ENCODE measurements at regions not wholly inside any gene's neighbourhood (a gene's known extent, or its start where the extent isn't known, plus 50 kb on each side); places are given as distances from the start of the nearest gene placed in this dataset.
A peak's percentile ranks its signal among the peaks of the same experiment; 100 is the strongest.

DNA sequence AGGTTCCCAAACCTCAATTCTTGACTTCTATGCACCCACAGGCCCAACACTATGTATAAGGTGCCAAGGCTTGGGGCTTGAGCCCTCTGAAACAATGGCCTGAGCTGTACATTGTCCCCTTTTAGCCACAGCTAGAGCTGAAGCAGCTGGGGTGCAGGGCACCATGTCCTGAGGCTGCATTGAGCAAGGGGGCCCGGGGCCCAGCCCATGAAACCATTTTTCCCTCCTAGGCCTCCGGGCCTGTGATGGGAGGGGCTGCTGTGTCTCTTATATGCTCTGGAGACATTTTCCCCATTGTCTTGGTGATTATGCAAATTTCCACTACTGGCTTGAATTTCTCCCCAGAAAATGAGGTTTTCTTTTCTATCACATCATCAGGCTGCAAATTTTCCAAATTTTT lies 155.5 kb downstream of the FASLG start:
- H3K4me1 ChIP-seq (ENCODE audit: control insufficient read depth, insufficient read depth, low read length, poor library complexity, severe bottlenecking): no peaks in the 10 kb centered on the region
- no peaks in the 10 kb centered on the region for H3K9me3 ChIP-seq (ENCODE audit: control insufficient read depth, low read length)
- no peak overlapping the region for H3K27ac ChIP-seq (ENCODE audit: insufficient read depth, low read length, poor library complexity, severe bottlenecking)
- no peak for DNase-seq
- no peak overlapping the region for H3K4me3 ChIP-seq (ENCODE audit: insufficient read depth, low read depth, low read length, poor library complexity, severe bottlenecking)
- H3K36me3 ChIP-seq (ENCODE audit: control insufficient read depth, insufficient read depth, low read length): no peaks in the 10 kb centered on the region
- H3K27me3 ChIP-seq (replicated peaks; ENCODE audit: control insufficient read depth, insufficient read depth, low read length, poor library complexity, severe bottlenecking): no peaks in the 10 kb centered on the region

DNA sequence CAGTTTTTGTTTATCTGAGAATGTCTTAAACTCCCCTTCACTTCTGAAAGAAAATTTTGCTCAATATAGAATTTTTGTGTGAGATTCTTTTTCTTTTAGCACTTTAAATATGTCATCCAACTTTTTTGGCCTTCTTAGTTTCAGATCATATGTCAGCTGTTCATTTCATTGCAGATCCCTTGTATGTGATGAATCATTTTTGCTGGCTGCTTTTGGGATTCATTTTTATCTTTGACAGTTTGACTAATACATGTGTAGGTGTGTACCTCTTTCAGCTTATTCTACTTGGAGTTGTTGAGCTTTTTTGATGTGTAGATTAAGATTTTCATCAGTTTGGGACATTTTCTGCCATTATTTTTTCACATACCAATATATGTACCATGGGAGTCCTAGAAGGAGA lies 156.8 kb downstream of the FASLG start:
- no peaks in the 10 kb centered on the region for H3K9me3 ChIP-seq (ENCODE audit: control insufficient read depth, low read length)
- H3K36me3 ChIP-seq (ENCODE audit: control insufficient read depth, insufficient read depth, low read length): no peaks in the 10 kb centered on the region
- DNase-seq: no peak
- H3K27ac ChIP-seq (ENCODE audit: insufficient read depth, low read length, poor library complexity, severe bottlenecking): no peak overlapping the region
- no peak overlapping the region for H3K4me3 ChIP-seq (ENCODE audit: insufficient read depth, low read depth, low read length, poor library complexity, severe bottlenecking)
- no peaks in the 10 kb centered on the region for H3K4me1 ChIP-seq (ENCODE audit: control insufficient read depth, insufficient read depth, low read length, poor library complexity, severe bottlenecking)
- no peaks in the 10 kb centered on the region for H3K27me3 ChIP-seq (replicated peaks; ENCODE audit: control insufficient read depth, insufficient read depth, low read length, poor library complexity, severe bottlenecking)

- Histone ChIP-seq H3K4me3 (ENCODE audit: insufficient read depth, low read depth, low read length, poor library complexity, severe bottlenecking) (peak overlapping the region; percentile 29), H3K27ac (ENCODE audit: insufficient read depth, low read length, poor library complexity, severe bottlenecking) (no peak overlapping the region), H3K4me1 (ENCODE audit: control insufficient read depth, insufficient read depth, low read length, poor library complexity, severe bottlenecking) (no peaks in the 10 kb centered on the region), H3K27me3 (replicated peaks; ENCODE audit: control insufficient read depth, insufficient read depth, low read length, poor library complexity, severe bottlenecking) (no peaks in the 10 kb centered on the region), H3K9me3 (ENCODE audit: control insufficient read depth, low read length) (no peaks in the 10 kb centered on the region), H3K36me3 (ENCODE audit: control insufficient read depth, insufficient read depth, low read length) (no peaks in the 10 kb centered on the region)
- no peak for DNase-seq
These were observed 160.1 kb downstream of the FASLG start for GRCh38 chr1:172818841-172819527.

DNA sequence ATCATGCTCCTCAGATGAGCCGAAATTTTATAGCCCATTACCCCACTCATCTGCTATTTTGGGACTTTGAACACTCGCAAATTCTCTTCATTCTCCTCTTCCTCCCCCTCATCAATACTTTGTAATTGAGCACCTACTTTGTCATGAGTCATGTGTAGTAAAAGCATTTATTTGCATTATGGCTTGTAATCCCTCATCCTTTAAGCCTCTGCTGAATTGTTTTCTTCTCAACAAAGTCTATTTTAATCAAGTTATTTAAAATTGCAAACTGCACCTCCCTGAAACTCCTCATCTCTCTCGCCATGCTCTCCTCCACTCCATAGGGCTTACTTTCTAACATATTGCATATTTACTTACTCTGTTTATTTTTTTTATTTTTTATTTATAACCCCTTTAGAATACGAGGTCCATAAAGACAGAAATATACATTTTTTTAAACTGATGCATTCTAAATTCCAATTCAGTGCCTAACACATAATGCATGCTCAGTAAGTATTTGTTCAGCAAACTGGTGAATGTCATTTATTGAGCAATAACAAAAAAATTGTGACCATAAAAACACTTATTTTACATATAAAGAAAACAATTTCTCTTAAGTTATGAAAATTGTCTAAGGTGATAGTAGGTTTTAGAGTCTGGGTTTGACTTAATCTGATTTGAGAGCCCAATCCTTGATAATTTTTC lies 161.7 kb downstream of the FASLG start:
- Histone ChIP-seq H3K4me3 (ENCODE audit: insufficient read depth, low read depth, low read length, poor library complexity, severe bottlenecking) (no peak overlapping the region), H3K27ac (ENCODE audit: insufficient read depth, low read length, poor library complexity, severe bottlenecking) (no peak overlapping the region), H3K36me3 (ENCODE audit: control insufficient read depth, insufficient read depth, low read length) (no peaks in the 10 kb centered on the region), H3K4me1 (ENCODE audit: control insufficient read depth, insufficient read depth, low read length, poor library complexity, severe bottlenecking) (no peaks in the 10 kb centered on the region), H3K27me3 (replicated peaks; ENCODE audit: control insufficient read depth, insufficient read depth, low read length, poor library complexity, severe bottlenecking) (no peaks in the 10 kb centered on the region), H3K9me3 (ENCODE audit: control insufficient read depth, low read length) (no peaks in the 10 kb centered on the region)
- DNase-seq: no peak

- no peak overlapping the region for H3K27ac ChIP-seq (ENCODE audit: insufficient read depth, low read length, poor library complexity, severe bottlenecking)
These were observed 162.8 kb downstream of the FASLG start for GRCh38 chr1:172821609-172822274.

GRCh38 chr1:172822886-172823285 lies 164.0 kb downstream of the FASLG start:
- no peak for DNase-seq
- Histone ChIP-seq H3K9me3 (ENCODE audit: control insufficient read depth, low read length) (no peaks in the 10 kb centered on the region), H3K36me3 (ENCODE audit: control insufficient read depth, insufficient read depth, low read length) (no peaks in the 10 kb centered on the region), H3K4me3 (ENCODE audit: insufficient read depth, low read depth, low read length, poor library complexity, severe bottlenecking) (no peak overlapping the region), H3K4me1 (ENCODE audit: control insufficient read depth, insufficient read depth, low read length, poor library complexity, severe bottlenecking) (peaks cover 3% of the 10 kb centered on the region), H3K27ac (ENCODE audit: insufficient read depth, low read length, poor library complexity, severe bottlenecking) (no peak overlapping the region), H3K27me3 (replicated peaks; ENCODE audit: control insufficient read depth, insufficient read depth, low read length, poor library complexity, severe bottlenecking) (no peaks in the 10 kb centered on the region)

More at GRCh38 chr1:172821609-172822274, 162.8 kb downstream of the FASLG start:
- no peaks in the 10 kb centered on the region for H3K4me1 ChIP-seq (ENCODE audit: control insufficient read depth, insufficient read depth, low read length, poor library complexity, severe bottlenecking)
- H3K4me3 ChIP-seq (ENCODE audit: insufficient read depth, low read depth, low read length, poor library complexity, severe bottlenecking): no peak overlapping the region
- no peaks in the 10 kb centered on the region for H3K9me3 ChIP-seq (ENCODE audit: control insufficient read depth, low read length)
- no peaks in the 10 kb centered on the region for H3K27me3 ChIP-seq (replicated peaks; ENCODE audit: control insufficient read depth, insufficient read depth, low read length, poor library complexity, severe bottlenecking)
- DNase-seq: no peak
- no peaks in the 10 kb centered on the region for H3K36me3 ChIP-seq (ENCODE audit: control insufficient read depth, insufficient read depth, low read length)

- no peak overlapping the region for H3K4me3 ChIP-seq (ENCODE audit: insufficient read depth, low read depth, low read length, poor library complexity, severe bottlenecking)
- no peaks in the 10 kb centered on the region for H3K36me3 ChIP-seq (ENCODE audit: control insufficient read depth, insufficient read depth, low read length)
- no peak overlapping the region for H3K27ac ChIP-seq (ENCODE audit: insufficient read depth, low read length, poor library complexity, severe bottlenecking)
- H3K9me3 ChIP-seq (ENCODE audit: control insufficient read depth, low read length): no peaks in the 10 kb centered on the region
- peaks cover 6% of the 10 kb centered on the region for H3K4me1 ChIP-seq (ENCODE audit: control insufficient read depth, insufficient read depth, low read length, poor library complexity, severe bottlenecking)
- H3K27me3 ChIP-seq (replicated peaks; ENCODE audit: control insufficient read depth, insufficient read depth, low read length, poor library complexity, severe bottlenecking): no peaks in the 10 kb centered on the region
- DNase-seq: no peak
These were observed 164.6 kb downstream of the FASLG start for GRCh38 chr1:172823534-172823933.

DNA sequence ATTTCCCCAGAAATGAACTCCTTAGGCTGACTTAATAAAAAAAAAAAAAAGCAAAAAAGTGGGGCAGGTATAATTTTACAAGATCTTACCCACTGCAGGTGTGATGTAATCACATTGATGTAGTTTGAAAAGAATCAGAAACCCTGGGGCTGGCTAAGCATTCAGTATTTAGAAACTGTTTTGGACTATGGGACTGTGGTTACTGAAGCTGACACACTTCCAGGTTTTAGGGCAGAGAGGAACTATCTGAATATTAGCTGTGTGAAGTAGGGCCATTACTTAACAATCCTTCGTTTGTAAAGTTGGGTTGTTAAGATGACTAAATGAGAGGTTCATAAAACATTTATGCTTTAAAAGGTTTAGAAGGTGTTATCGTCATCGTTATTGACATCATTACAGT lies 165.3 kb downstream of the FASLG start:
- H3K27me3 ChIP-seq (replicated peaks; ENCODE audit: control insufficient read depth, insufficient read depth, low read length, poor library complexity, severe bottlenecking): no peaks in the 10 kb centered on the region
- H3K4me1 ChIP-seq (ENCODE audit: control insufficient read depth, insufficient read depth, low read length, poor library complexity, severe bottlenecking): peaks cover 6% of the 10 kb centered on the region
- H3K36me3 ChIP-seq (ENCODE audit: control insufficient read depth, insufficient read depth, low read length): no peaks in the 10 kb centered on the region
- no peaks in the 10 kb centered on the region for H3K9me3 ChIP-seq (ENCODE audit: control insufficient read depth, low read length)
- no peak for DNase-seq
- H3K4me3 ChIP-seq (ENCODE audit: insufficient read depth, low read depth, low read length, poor library complexity, severe bottlenecking): no peak overlapping the region
- no peak overlapping the region for H3K27ac ChIP-seq (ENCODE audit: insufficient read depth, low read length, poor library complexity, severe bottlenecking)

GRCh38 chr1:172826096-172826741 lies 167.3 kb downstream of the FASLG start:
- Histone ChIP-seq H3K4me1 (ENCODE audit: control insufficient read depth, insufficient read depth, low read length, poor library complexity, severe bottlenecking) (peaks cover 6% of the 10 kb centered on the region), H3K4me3 (ENCODE audit: insufficient read depth, low read depth, low read length, poor library complexity, severe bottlenecking) (no peak overlapping the region), H3K27me3 (replicated peaks; ENCODE audit: control insufficient read depth, insufficient read depth, low read length, poor library complexity, severe bottlenecking) (no peaks in the 10 kb centered on the region), H3K36me3 (ENCODE audit: control insufficient read depth, insufficient read depth, low read length) (no peaks in the 10 kb centered on the region), H3K9me3 (ENCODE audit: control insufficient read depth, low read length) (no peaks in the 10 kb centered on the region), H3K27ac (ENCODE audit: insufficient read depth, low read length, poor library complexity, severe bottlenecking) (no peak overlapping the region)
- no peak for DNase-seq

DNA sequence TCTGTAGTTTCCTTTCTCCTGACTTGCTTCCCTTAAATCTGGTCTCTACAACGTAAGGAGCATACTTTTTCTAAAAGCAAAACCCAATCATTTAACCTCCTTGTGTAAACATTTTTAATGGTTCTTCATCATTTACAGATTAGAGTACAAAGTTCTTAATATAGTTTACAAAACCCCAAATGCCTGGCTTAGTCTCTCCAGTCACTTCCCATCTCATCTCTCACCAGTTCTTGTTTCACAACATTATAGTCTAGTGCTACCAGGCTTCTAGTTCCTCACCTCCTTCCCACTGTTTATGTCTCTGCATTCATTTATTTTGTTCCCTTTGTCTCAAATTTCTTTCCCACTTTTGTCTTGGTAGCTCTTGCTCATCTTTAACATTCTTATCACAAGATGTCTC lies 168.4 kb downstream of the FASLG start:
- Histone ChIP-seq H3K27ac (ENCODE audit: insufficient read depth, low read length, poor library complexity, severe bottlenecking) (no peak overlapping the region), H3K27me3 (replicated peaks; ENCODE audit: control insufficient read depth, insufficient read depth, low read length, poor library complexity, severe bottlenecking) (no peaks in the 10 kb centered on the region), H3K9me3 (ENCODE audit: control insufficient read depth, low read length) (no peaks in the 10 kb centered on the region), H3K4me1 (ENCODE audit: control insufficient read depth, insufficient read depth, low read length, poor library complexity, severe bottlenecking) (peaks cover 6% of the 10 kb centered on the region), H3K36me3 (ENCODE audit: control insufficient read depth, insufficient read depth, low read length) (no peaks in the 10 kb centered on the region), H3K4me3 (ENCODE audit: insufficient read depth, low read depth, low read length, poor library complexity, severe bottlenecking) (no peak overlapping the region)
- DNase-seq: no peak
